Sigmoid colon (tissue), 6 donors: ENCODE measurements at regions not wholly inside any gene's neighbourhood (a gene's known extent, or its start where the extent isn't known, plus 50 kb on each side); places are given as distances from the start of the nearest gene placed in this dataset.

ENCODE experiments used
- DNase-seq: peaks from one replicate; pipeline ENCODE4 v3.0.0-alpha.2; 2019
- H3K27ac ChIP-seq, 4 donors: fragments of 200-600 bp; sonication (generic); one replicate each; pipeline ENCODE4 v1.5.1; 2016 to 2019; ENCODE audit warnings: mild to moderate bottlenecking in 1 of 4
- H3K27me3 ChIP-seq, 3 donors: fragments of 200-600 bp; sonication (generic); one replicate each; pipeline ENCODE4 v1.5.1; 2019; ENCODE audit warnings: mild to moderate bottlenecking in 1 of 3
- H3K36me3 ChIP-seq, 4 donors: fragments of 200-600 bp; sonication (generic); one replicate each; pipeline ENCODE4 v1.5.1; 2016 to 2019
- H3K4me1 ChIP-seq, 4 donors: fragments of 200-600 bp; sonication (generic); one replicate each; pipeline ENCODE4 v1.5.1; 2017 to 2019
- H3K4me3 ChIP-seq, 4 donors: fragments of 200-600 bp; sonication (generic); one replicate each; pipeline ENCODE4 v1.5.1; 2017 to 2019; ENCODE audit warnings: mild to moderate bottlenecking in 2 of 4, moderate library complexity in 1 of 4
- H3K9me3 ChIP-seq, 4 donors: fragments of 200-600 bp in 3 of 4; sonication (generic) in 3 of 4; one replicate each; pipeline versions ENCODE4 v1.5.1 to v1.6.1; 2013 to 2019
- EP300 ChIP-seq, 4 donors: sonication (generic); formaldehyde crosslinking; IDR thresholded peaks; one replicate each; pipeline ENCODE4 v1.6.1; 2017; ENCODE audit warnings: antibody characterized with exemption in 4 of 4
- POLR2A ChIP-seq, 2 donors: fragments of 450-650 bp; IDR thresholded peaks; one replicate each; pipeline ENCODE4 v1.6.1; 2016; ENCODE audit warnings: antibody characterized with exemption in 2 of 2, mild to moderate bottlenecking in 2 of 2, moderate library complexity in 2 of 2
- POLR2AphosphoS5 ChIP-seq, 4 donors: sonication (generic); formaldehyde crosslinking; IDR thresholded peaks; one replicate each; pipeline ENCODE4 v1.6.1; 2017; ENCODE audit warnings: antibody characterized with exemption in 4 of 4
- WGBS, 2 donors: extraction: QIAGEN DNeasy Blood & Tissue Kit; methylation state at CpG; one replicate each; pipeline ENCODE4 v1.1.7; 2013; 5-methylcytosine and 5-hydroxymethylcytosine counted together
- intact Hi-C: fragments of 100-400 bp; cut with DNase I; formaldehyde crosslinking; loops from one replicate; pipeline ENCODE4 v1.15.1; 2023
- TF ChIP-seq, protein P1 (sequence below), 4 experiments: fragments of 450-650 bp in 3 of 4; fragments of 200-600 bp in 1 of 4; IDR thresholded peaks; one replicate each; pipeline ENCODE4 v1.5.1; 2016 to 2019; ENCODE audit warnings: antibody characterized with exemption in 4 of 4, mild to moderate bottlenecking in 3 of 4, moderate library complexity in 2 of 4
- donor health status: healthy with polysubstance abuse.
- donor health status: healthy.

DNA sequence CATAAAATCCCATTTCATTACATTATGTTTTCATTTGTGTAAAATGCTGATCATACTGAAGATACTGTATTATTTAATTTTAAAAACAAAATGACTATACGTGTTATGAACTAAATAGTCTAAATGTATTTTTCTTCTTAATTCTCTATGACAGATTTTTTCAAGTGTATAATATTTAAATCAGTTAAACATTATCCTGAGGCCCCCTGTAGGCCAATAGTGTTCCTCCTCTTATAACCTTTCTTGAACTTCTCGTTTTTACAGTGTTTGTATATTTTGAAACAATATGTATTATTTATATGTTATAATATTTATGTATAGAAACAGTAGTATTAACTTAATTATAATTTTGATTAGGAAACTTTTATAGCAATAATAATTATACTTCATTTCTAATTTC lies 151.1 kb upstream of the CHORDC1 start:
- Histone ChIP-seq H3K36me3 (no peaks in the 10 kb centered on the region), H3K4me1 (no peaks in the 10 kb centered on the region), H3K27me3 (no peaks in the 10 kb centered on the region), H3K4me3 (no peak overlapping the region), H3K9me3 (no peaks in the 10 kb centered on the region), H3K27ac (no peak overlapping the region)
- DNase-seq, result no peak
- 54 to 80% methylated on average over 2 of the region's 2 CpGs for WGBS, 2 donors
- TF ChIP-seq POLR2AphosphoS5 (IDR thresholded peaks at IDR 0.05), result no peak
- TF ChIP-seq EP300 (IDR thresholded peaks at IDR 0.05), result no peak
- TF ChIP-seq, protein P1, sequence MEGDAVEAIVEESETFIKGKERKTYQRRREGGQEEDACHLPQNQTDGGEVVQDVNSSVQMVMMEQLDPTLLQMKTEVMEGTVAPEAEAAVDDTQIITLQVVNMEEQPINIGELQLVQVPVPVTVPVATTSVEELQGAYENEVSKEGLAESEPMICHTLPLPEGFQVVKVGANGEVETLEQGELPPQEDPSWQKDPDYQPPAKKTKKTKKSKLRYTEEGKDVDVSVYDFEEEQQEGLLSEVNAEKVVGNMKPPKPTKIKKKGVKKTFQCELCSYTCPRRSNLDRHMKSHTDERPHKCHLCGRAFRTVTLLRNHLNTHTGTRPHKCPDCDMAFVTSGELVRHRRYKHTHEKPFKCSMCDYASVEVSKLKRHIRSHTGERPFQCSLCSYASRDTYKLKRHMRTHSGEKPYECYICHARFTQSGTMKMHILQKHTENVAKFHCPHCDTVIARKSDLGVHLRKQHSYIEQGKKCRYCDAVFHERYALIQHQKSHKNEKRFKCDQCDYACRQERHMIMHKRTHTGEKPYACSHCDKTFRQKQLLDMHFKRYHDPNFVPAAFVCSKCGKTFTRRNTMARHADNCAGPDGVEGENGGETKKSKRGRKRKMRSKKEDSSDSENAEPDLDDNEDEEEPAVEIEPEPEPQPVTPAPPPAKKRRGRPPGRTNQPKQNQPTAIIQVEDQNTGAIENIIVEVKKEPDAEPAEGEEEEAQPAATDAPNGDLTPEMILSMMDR (IDR thresholded peaks at IDR 0.05), result no peak
- TF ChIP-seq POLR2A (IDR thresholded peaks at IDR 0.05), result no peak
- intact Hi-C loops, result no loop called here

DNA sequence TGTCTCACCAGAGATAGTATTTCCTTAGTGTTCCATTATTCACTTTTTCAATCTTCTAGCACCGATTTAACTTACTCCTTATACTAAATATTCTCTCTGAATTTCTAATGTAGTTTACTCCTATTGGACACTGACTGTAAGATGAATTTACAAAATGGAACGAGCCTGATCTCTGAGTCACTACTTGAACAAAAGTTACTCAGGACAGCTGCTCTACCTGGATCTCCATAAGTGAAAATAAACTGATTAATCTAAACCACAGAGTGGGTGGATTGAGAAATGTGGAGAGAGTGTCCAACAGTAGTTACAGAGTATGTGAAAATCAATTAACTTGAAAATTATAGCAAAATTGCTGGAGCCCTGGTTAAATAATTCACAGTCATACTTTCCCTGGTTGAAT lies 141.7 kb upstream of the CHORDC1 start:
- no peak for DNase-seq
- H3K36me3 ChIP-seq, result no peaks in the 10 kb centered on the region
- no peaks in the 10 kb centered on the region for H3K27me3 ChIP-seq
- no peak overlapping the region for H3K27ac ChIP-seq
- no peaks in the 10 kb centered on the region for H3K9me3 ChIP-seq
- no peaks in the 10 kb centered on the region for H3K4me1 ChIP-seq
- TF ChIP-seq, protein P1 (IDR thresholded peaks at IDR 0.05), result no peak
- no peak for TF ChIP-seq EP300 (IDR thresholded peaks at IDR 0.05)
- TF ChIP-seq POLR2AphosphoS5 (IDR thresholded peaks at IDR 0.05), result no peak
- no peak for TF ChIP-seq POLR2A (IDR thresholded peaks at IDR 0.05)
- 69 to 85% methylated on average over 2 of the region's 2 CpGs for WGBS, 2 donors
- H3K4me3 ChIP-seq, result no peak overlapping the region
- intact Hi-C loops, result no loop called here

DNA sequence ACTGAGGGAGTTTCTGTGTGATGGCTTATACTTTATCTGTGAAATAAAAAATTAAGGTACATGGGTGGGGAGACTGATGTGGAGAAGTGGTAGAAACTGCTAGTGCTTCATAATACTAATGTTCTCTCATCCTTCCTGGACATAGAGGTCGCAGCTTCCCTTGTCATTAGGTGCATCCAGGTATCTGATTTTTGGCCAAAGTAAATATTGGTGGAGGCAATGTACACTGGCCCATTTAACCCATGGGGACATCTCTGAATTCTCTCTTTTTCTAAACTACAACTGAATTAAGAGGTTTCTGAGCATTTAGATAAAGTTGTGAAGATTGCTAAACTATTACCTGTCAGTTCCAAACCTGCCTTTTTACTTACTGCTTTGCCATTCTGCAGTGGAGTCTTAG lies 140.9 kb upstream of the CHORDC1 start:
- Histone ChIP-seq H3K27me3 (no peaks in the 10 kb centered on the region), H3K27ac (no peak overlapping the region), H3K4me1 (no peaks in the 10 kb centered on the region), H3K9me3 (no peaks in the 10 kb centered on the region), H3K4me3 (no peak overlapping the region), H3K36me3 (no peaks in the 10 kb centered on the region)
- intact Hi-C loops, result no loop called here
- DNase-seq, result no peak
- 12 to 78% methylated on average over 1 of the region's 1 CpG for WGBS, 2 donors
- no peak for TF ChIP-seq POLR2AphosphoS5 (IDR thresholded peaks at IDR 0.05)
- TF ChIP-seq EP300 (IDR thresholded peaks at IDR 0.05), result no peak
- TF ChIP-seq, protein P1 (IDR thresholded peaks at IDR 0.05), result no peak

DNA sequence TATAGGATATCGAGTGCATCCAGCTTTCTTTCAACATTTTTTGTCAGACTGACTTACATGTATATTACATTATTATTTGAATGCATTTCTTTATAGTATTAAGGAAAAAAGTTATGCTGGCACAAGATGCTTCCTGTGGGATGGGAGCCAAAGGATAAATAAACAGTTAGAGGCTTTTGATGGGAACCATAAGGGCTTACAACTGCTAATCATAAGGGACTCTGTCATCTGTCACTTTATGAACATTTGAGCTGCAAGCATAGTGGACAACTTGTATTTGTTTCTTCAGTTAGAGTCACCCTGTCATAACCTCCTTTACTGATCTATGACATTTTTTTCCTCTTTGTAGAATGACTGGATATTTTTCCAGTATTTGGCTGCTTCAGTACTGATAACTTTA lies 132.4 kb upstream of the CHORDC1 start:
- Histone ChIP-seq H3K27ac (no peak overlapping the region), H3K27me3 (no peaks in the 10 kb centered on the region), H3K36me3 (no peaks in the 10 kb centered on the region), H3K4me3 (no peak overlapping the region), H3K4me1 (no peaks in the 10 kb centered on the region), H3K9me3 (no peaks in the 10 kb centered on the region)
- TF ChIP-seq POLR2AphosphoS5 (IDR thresholded peaks at IDR 0.05), result no peak
- no peak for TF ChIP-seq EP300 (IDR thresholded peaks at IDR 0.05)
- DNase-seq, result no peak
- intact Hi-C loops, result no loop called here
- 74 to 80% methylated on average over 1 of the region's 1 CpG for WGBS, 2 donors

DNA sequence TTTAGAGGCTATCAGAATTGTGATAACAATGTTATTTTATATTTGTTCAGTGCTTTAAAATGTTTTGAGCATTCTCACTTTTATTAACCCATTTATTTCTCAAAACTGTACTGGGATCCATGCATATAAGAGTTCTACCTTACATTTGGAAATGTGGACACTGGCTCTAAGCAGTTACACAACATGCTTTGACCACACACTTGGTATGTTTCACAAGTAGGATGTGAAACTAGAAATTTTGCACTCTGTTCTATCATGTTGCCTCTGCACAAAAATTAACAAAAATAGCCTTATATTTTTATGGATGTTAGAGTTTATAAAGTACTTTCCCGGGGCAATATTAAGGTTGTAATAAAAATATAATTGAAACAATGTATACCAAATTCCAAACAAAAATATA lies 126.9 kb upstream of the CHORDC1 start:
- Histone ChIP-seq H3K4me3 (no peak overlapping the region), H3K27ac (no peak overlapping the region), H3K4me1 (no peaks in the 10 kb centered on the region), H3K36me3 (no peaks in the 10 kb centered on the region), H3K9me3 (no peaks in the 10 kb centered on the region), H3K27me3 (no peaks in the 10 kb centered on the region)
- 78 to 87% methylated on average over 1 of the region's 1 CpG for WGBS, 2 donors
- TF ChIP-seq, protein P1 (IDR thresholded peaks at IDR 0.05), result no peak
- TF ChIP-seq EP300 (IDR thresholded peaks at IDR 0.05), result no peak
- no peak for TF ChIP-seq POLR2AphosphoS5 (IDR thresholded peaks at IDR 0.05)
- DNase-seq, result no peak
- intact Hi-C loops, result no loop called here
